22Rv1 (cell line): ENCODE measurements at regions not wholly inside any gene's neighbourhood (a gene's known extent, or its start where the extent isn't known, plus 50 kb on each side); places are given as distances from the start of the nearest gene placed in this dataset.

Experiments used
- H3K27ac ChIP-seq: fragments of 450-650 bp; 2 replicates; pipeline ENCODE4 v1.5.1; 2017
- ZFX ChIP-seq: fragments of 450-650 bp; IDR thresholded peaks from 2 replicates; pipeline ENCODE4 v1.6.1; 2017; ENCODE audit warnings: antibody characterized with exemption, borderline replicate concordance
- TF ChIP-seq, protein P1 (sequence below): fragments of 450-650 bp; IDR thresholded peaks from 2 replicates; pipeline ENCODE4 v1.5.1; 2017; ENCODE audit warnings: mild to moderate bottlenecking

DNA sequence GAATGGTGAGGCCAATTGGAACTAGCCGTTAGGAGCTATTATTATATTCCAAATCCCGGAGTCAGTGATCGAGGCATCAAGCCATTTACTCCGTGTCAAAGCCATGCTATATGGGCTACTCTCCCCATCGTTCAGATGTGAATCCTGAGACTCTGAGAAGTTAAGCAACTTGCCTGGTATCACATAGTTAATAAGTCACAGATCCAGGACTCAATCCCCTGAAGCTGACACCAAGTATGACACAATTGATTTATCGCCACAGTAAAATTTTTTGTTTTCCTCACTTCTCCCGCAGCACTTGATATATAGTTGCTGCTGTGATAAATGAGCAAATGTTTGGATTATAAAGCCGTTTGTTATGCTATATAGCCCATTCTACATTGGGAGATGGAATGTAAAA lies 50.8 kb upstream of the TSHZ2 start:
- TF ChIP-seq, protein P1, sequence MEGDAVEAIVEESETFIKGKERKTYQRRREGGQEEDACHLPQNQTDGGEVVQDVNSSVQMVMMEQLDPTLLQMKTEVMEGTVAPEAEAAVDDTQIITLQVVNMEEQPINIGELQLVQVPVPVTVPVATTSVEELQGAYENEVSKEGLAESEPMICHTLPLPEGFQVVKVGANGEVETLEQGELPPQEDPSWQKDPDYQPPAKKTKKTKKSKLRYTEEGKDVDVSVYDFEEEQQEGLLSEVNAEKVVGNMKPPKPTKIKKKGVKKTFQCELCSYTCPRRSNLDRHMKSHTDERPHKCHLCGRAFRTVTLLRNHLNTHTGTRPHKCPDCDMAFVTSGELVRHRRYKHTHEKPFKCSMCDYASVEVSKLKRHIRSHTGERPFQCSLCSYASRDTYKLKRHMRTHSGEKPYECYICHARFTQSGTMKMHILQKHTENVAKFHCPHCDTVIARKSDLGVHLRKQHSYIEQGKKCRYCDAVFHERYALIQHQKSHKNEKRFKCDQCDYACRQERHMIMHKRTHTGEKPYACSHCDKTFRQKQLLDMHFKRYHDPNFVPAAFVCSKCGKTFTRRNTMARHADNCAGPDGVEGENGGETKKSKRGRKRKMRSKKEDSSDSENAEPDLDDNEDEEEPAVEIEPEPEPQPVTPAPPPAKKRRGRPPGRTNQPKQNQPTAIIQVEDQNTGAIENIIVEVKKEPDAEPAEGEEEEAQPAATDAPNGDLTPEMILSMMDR: no peak
- no peak for TF ChIP-seq ZFX
- no peak overlapping the region for H3K27ac ChIP-seq

DNA sequence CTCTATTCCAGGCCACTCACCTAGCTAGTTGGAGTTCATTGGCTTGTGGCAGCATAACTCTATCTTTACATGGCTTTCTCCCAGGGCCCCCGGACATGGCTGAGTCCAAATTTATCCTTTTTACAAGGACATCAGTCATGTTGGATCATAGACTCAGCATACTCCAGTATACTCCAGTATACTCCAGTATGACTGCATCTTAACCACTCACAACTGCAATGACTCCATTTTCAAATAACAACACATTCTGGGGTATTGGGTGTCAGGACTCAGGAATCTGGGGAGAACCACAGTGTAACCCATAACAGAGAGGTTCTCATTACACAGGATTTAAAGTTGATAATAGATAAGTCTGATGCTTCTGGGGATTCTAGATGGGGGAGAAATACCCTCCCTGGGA lies 53.8 kb upstream of the TSHZ2 start:
- no peak overlapping the region for H3K27ac ChIP-seq
- TF ChIP-seq, protein P1: no peak
- TF ChIP-seq ZFX: no peak

DNA sequence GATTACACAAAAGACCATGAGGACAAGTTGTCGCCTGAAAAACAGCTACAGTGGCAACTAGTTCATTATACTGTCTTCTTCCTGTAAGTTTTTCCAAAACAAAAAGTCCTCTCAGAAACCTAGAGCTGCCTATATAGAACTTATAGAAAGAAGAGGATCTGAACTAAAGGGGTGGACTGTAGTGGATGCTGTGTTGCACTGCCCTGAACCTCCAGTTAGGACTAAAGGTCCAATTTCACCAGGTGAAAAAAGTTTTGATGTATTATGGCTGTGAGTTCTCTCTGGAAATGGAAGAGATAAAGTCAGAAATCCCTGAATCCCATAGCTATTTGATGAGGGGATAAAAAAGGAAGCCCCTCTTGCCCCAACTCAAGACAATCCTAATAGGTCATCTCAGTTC lies 56.6 kb upstream of the TSHZ2 start:
- H3K27ac ChIP-seq: no peak overlapping the region
- no peak for TF ChIP-seq ZFX
- TF ChIP-seq, protein P1: no peak

DNA sequence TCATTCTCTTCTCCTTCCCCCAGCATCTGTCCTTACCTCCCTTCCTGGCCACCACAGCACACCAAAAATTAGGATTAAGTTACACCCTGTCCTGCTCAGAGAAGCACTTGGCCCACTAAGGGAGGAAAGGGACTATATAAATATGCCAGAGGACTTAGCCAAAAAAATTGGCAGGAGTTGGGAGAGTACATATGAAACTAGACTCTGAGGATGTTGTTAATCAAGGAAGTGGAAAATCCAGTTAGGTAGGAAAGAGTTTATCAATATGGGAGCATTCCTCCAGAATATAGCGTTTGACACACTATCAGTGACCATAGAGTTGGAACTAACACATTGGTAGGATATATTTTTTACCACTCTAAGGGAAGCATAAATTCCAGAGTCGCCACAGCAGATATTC lies 57.3 kb upstream of the TSHZ2 start:
- H3K27ac ChIP-seq: no peak overlapping the region
- no peak for TF ChIP-seq ZFX
- TF ChIP-seq, protein P1: no peak

DNA sequence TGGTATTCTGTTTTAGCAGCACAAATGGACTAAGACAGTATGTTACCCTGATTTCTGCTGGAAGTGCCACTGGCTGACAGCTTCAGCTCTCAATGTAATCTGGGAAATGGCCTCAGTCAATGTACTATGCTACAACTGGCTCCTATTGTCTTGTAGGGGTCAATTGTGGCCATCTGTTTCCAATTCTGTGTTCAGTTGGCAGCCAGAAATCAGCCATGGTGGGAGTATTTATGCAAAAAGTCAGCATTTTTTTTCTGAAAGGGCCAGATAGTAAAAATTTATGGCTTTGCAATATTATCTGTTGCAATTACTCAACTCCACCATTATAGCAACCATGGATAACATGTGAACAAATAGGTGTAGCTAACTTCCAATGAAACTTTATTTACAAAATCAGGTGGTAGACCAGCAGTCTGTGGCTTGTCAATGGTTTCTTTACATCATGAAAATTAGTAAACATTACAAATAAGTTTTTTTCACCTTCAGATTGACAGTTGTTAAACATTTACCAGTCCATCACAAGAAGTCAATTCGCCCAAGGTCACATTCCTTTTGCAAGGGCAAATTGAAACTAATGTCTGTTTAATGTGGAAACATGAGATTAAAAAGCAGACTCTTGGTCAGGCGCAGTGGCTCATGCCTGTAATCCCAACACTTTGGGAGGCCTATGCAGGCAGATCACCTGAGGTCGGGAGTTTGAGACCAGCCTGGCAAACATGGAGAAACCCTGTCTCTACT lies 58.3 kb upstream of the TSHZ2 start:
- H3K27ac ChIP-seq: no peak overlapping the region

DNA sequence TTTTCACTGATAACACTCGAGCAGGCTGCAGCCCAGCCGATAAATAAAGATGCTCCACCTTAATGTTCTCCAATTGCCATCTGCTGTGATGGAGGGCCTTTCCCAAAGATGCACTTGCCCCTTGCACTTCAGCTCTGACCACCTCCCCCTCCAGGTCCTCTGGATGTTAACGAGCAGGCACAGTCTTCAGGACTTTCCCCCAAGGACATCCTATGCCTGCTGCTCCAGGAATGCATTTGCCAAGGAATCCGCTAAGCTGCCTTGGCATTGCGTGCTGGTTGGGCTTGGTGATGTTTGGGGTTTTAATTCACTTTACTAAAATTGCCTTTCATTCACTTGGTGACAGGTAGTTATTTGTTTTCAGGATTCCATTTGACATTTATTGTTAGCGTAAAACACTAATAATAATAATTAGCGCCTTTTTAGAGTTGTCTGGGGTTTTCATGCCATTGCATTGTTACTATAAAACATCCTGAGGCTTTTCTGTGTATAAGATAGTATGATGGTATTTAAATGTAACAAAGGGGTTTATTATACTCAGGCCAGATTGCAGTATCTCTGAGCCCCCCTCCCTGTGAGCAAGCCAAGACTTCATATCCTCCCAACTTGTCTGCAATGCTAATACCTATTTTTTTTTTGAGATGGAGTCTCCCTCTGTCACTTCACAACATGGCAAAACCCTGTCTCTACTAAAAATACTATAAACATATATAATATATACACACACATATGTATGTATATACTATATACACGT lies 66.7 kb upstream of the TSHZ2 start:
- TF ChIP-seq ZFX: no peak
- TF ChIP-seq, protein P1: no peak
- H3K27ac ChIP-seq: no peak overlapping the region

More for the DNA sequence above, 58.3 kb upstream of the TSHZ2 start:
- TF ChIP-seq, protein P1: no peak
- no peak for TF ChIP-seq ZFX

DNA sequence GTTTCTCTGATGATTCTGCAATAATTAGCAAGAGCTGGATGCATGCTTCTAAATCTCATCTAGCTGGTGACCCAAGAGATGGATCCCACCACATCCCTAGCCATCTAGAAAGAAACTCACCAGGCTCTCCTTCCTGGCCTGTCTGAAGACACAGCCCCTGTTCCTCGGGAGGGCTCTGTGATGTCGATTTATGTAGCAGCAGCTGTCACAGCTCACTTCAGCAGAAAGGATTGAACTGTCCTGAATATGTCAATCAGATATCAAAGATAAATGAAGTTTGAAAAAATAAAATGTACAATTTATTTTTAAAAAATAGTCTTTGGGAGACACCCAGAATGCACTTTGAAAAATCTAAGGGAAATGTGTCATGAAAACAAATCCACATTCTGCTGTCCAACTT lies 67.3 kb upstream of the TSHZ2 start:
- no peak overlapping the region for H3K27ac ChIP-seq
- TF ChIP-seq, protein P1: no peak
- TF ChIP-seq ZFX: no peak
